ENCODE measurements at regions not wholly inside any gene's neighbourhood (a gene's known extent, or its start where the extent isn't known, plus 50 kb on each side); places are given as distances from the start of the nearest gene placed in this dataset.

GRCh38 chr9:22308177-22308576, 138.4 kb upstream of the DMRTA1 start:
- TF ChIP-seq POLR2AphosphoS5 (IDR thresholded peaks at IDR 0.05; ENCODE audit: low read depth, low read length), result no peak
- TF ChIP-seq, protein P1, sequence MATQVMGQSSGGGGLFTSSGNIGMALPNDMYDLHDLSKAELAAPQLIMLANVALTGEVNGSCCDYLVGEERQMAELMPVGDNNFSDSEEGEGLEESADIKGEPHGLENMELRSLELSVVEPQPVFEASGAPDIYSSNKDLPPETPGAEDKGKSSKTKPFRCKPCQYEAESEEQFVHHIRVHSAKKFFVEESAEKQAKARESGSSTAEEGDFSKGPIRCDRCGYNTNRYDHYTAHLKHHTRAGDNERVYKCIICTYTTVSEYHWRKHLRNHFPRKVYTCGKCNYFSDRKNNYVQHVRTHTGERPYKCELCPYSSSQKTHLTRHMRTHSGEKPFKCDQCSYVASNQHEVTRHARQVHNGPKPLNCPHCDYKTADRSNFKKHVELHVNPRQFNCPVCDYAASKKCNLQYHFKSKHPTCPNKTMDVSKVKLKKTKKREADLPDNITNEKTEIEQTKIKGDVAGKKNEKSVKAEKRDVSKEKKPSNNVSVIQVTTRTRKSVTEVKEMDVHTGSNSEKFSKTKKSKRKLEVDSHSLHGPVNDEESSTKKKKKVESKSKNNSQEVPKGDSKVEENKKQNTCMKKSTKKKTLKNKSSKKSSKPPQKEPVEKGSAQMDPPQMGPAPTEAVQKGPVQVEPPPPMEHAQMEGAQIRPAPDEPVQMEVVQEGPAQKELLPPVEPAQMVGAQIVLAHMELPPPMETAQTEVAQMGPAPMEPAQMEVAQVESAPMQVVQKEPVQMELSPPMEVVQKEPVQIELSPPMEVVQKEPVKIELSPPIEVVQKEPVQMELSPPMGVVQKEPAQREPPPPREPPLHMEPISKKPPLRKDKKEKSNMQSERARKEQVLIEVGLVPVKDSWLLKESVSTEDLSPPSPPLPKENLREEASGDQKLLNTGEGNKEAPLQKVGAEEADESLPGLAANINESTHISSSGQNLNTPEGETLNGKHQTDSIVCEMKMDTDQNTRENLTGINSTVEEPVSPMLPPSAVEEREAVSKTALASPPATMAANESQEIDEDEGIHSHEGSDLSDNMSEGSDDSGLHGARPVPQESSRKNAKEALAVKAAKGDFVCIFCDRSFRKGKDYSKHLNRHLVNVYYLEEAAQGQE (IDR thresholded peaks at IDR 0.05; ENCODE audit: insufficient read depth in 1 of 2, low read depth in 2 of 2, low read length in 2 of 2), result no peak
- TF ChIP-seq TAF1 (IDR thresholded peaks at IDR 0.05; ENCODE audit: borderline replicate concordance, insufficient read depth, low read length), result no peak
- no peak for TF ChIP-seq SIN3A (IDR thresholded peaks at IDR 0.05; ENCODE audit: borderline replicate concordance, insufficient read depth, low read length)
- TF ChIP-seq FOXP2 (optimal IDR thresholded peaks at IDR 0.05; ENCODE audit: borderline replicate concordance, extremely low read depth, extremely low read length, insufficient read depth), result no peak

All from PFSK-1 (cell line).